H9 (cell line): ENCODE measurements at regions not wholly inside any gene's neighbourhood (a gene's known extent, or its start where the extent isn't known, plus 50 kb on each side); places are given as distances from the start of the nearest gene placed in this dataset.

ENCODE experiments used
- DNase-seq: peaks from one replicate; pipeline ENCODE4 v3.0.0-alpha.2; 2017
- H2AFZ ChIP-seq: one replicate; pipeline ENCODE4 v1.6.1; 2013; ENCODE audit warnings: mild to moderate bottlenecking, low read length, control low read depth, moderate library complexity
- H2AK5ac ChIP-seq: 2 replicates; pipeline ENCODE4 v1.6.1; 2013; ENCODE audit warnings: low read length, control low read depth, mixed read lengths; ENCODE audit not compliant: insufficient read length
- H2BK120ac ChIP-seq: one replicate; pipeline ENCODE4 v1.6.1; 2013; ENCODE audit warnings: low read depth, mild to moderate bottlenecking, low read length, control low read depth, inconsistent platforms; ENCODE audit not compliant: poor library complexity, severe bottlenecking
- H2BK12ac ChIP-seq: 2 replicates; pipeline ENCODE4 v1.6.1; 2013; ENCODE audit warnings: low read length, control low read depth, mixed read lengths, low read depth; ENCODE audit not compliant: insufficient read length
- H2BK15ac ChIP-seq: 2 replicates; pipeline ENCODE4 v1.6.1; 2013; ENCODE audit warnings: low read depth, low read length, control low read depth
- H2BK20ac ChIP-seq: one replicate; pipeline ENCODE4 v1.6.1; 2013; ENCODE audit warnings: low read depth, mild to moderate bottlenecking, low read length, control low read depth, inconsistent platforms; ENCODE audit not compliant: poor library complexity, severe bottlenecking
- H2BK5ac ChIP-seq: 2 replicates; pipeline ENCODE4 v1.6.1; 2013; ENCODE audit warnings: low read length, control low read depth, mixed read lengths; ENCODE audit not compliant: insufficient read length
- H3K14ac ChIP-seq: 2 replicates; pipeline ENCODE4 v1.6.1; 2013; ENCODE audit warnings: low read length, control low read depth; ENCODE audit not compliant: insufficient read depth
- H3K18ac ChIP-seq: 2 replicates; pipeline ENCODE4 v1.6.1; 2013; ENCODE audit warnings: low read depth, mild to moderate bottlenecking, mixed read lengths, low read length, control low read depth; ENCODE audit not compliant: insufficient read length
- H3K23ac ChIP-seq: 2 replicates; pipeline ENCODE4 v1.6.1; 2013; ENCODE audit warnings: low read length, control low read depth, mixed read lengths, low read depth; ENCODE audit not compliant: insufficient read length
- H3K23me2 ChIP-seq: 2 replicates; pipeline ENCODE4 v1.6.1; 2013; ENCODE audit warnings: low read depth, mild to moderate bottlenecking, mixed read lengths, low read length, control low read depth; ENCODE audit not compliant: insufficient read length, poor library complexity, severe bottlenecking
- H3K27ac ChIP-seq: 2 replicates; pipeline ENCODE4 v1.5.1; 2013; ENCODE audit warnings: low read length, control low read depth, mixed read lengths, low read depth; ENCODE audit not compliant: insufficient read length
- H3K27me3 ChIP-seq: 2 replicates; pipeline ENCODE4 v1.6.1; 2013; ENCODE audit warnings: low read length, control low read depth, inconsistent platforms; ENCODE audit not compliant: insufficient read depth
- H3K4ac ChIP-seq: 2 replicates; pipeline ENCODE4 v1.6.1; 2013; ENCODE audit warnings: low read depth, mild to moderate bottlenecking, control low read depth, inconsistent platforms, low read length, moderate library complexity
- H3K4me1 ChIP-seq: 2 replicates; pipeline ENCODE4 v1.6.1; 2013; ENCODE audit warnings: low read length, control low read depth, inconsistent platforms; ENCODE audit not compliant: insufficient read depth
- H3K4me2 ChIP-seq: 2 replicates; pipeline ENCODE4 v1.6.1; 2013; ENCODE audit warnings: low read length, control low read depth, mixed read lengths; ENCODE audit not compliant: insufficient read length, insufficient read depth
- H3K56ac ChIP-seq: 2 replicates; pipeline ENCODE4 v1.6.1; 2013; ENCODE audit warnings: low read depth, mild to moderate bottlenecking, mixed read lengths, low read length, control low read depth; ENCODE audit not compliant: insufficient read length
- H3K79me1 ChIP-seq: 2 replicates; pipeline ENCODE4 v1.6.1; 2013; ENCODE audit warnings: low read depth, mild to moderate bottlenecking, moderate library complexity, low read length, control low read depth, inconsistent platforms; ENCODE audit not compliant: insufficient read depth, poor library complexity, severe bottlenecking
- H3K79me2 ChIP-seq: 2 replicates; pipeline ENCODE4 v1.6.1; 2013; ENCODE audit warnings: low read length, control low read depth, inconsistent platforms; ENCODE audit not compliant: insufficient read depth
- H3K9ac ChIP-seq: 2 replicates; pipeline ENCODE4 v1.6.1; 2013; ENCODE audit warnings: low read length, control low read depth, mixed read lengths; ENCODE audit not compliant: insufficient read length; ENCODE audit errors: extremely low read depth
- H3K9me3 ChIP-seq: one replicate; pipeline ENCODE4 v1.6.1; 2013; ENCODE audit warnings: low read depth, low read length, inconsistent platforms; ENCODE audit not compliant: control insufficient read depth
- H3T11ph ChIP-seq: one replicate; pipeline ENCODE4 v1.6.1; 2013; ENCODE audit warnings: mild to moderate bottlenecking, low read length, control low read depth, inconsistent platforms
- H4K20me1 ChIP-seq: one replicate; pipeline ENCODE4 v1.6.1; 2013; ENCODE audit not compliant: control insufficient read depth, insufficient read length, insufficient read depth
- H4K5ac ChIP-seq: 2 replicates; pipeline ENCODE4 v1.6.1; 2013; ENCODE audit warnings: low read depth, mild to moderate bottlenecking, mixed read lengths, low read length, control low read depth; ENCODE audit not compliant: insufficient read length
- H4K8ac ChIP-seq: replicated peaks from 2 replicates; pipeline ENCODE4 v1.6.1; 2013; ENCODE audit warnings: low read length, control low read depth, mixed read lengths, low read depth; ENCODE audit not compliant: insufficient read length
- H4K91ac ChIP-seq: 2 replicates; pipeline ENCODE4 v1.6.1; 2013; ENCODE audit warnings: low read depth, mild to moderate bottlenecking, moderate library complexity, mixed read lengths, low read length, control low read depth; ENCODE audit not compliant: insufficient read length
- H3K27ac Mint-ChIP-seq, 3 experiments: 2 replicates in 2 of 3; 3 replicates in 1 of 3; pipeline ENCODE4 v1.8.0; 2020 to 2021; ENCODE audit warnings: mixed read lengths in 3 of 3, mild to moderate bottlenecking in 1 of 3, moderate library complexity in 1 of 3
- H3K27me3 Mint-ChIP-seq: 2 replicates; pipeline ENCODE4 v1.8.0; 2021; ENCODE audit warnings: low read depth, mild to moderate bottlenecking, moderate library complexity, mixed read lengths
- H3K36me3 Mint-ChIP-seq, 3 experiments: 2 replicates in 2 of 3; 3 replicates in 1 of 3; pipeline ENCODE4 v1.8.0; 2020 to 2021; ENCODE audit warnings: low read depth in 3 of 3, mixed read lengths in 3 of 3; ENCODE audit not compliant: insufficient read depth in 1 of 3
- H3K4me1 Mint-ChIP-seq, 2 experiments: 2 replicates each; pipeline ENCODE4 v1.8.0; 2020; ENCODE audit warnings: mixed read lengths in 2 of 2
- H3K4me3 Mint-ChIP-seq, 2 experiments: 2 replicates in 1 of 2; 3 replicates in 1 of 2; pipeline ENCODE4 v1.8.0; 2020 to 2021; ENCODE audit warnings: mild to moderate bottlenecking in 2 of 2, mixed read lengths in 2 of 2, moderate library complexity in 1 of 2
- H3K9me3 Mint-ChIP-seq, 2 experiments: 2 replicates in 1 of 2; 3 replicates in 1 of 2; pipeline ENCODE4 v1.8.0; 2020; ENCODE audit warnings: mild to moderate bottlenecking in 2 of 2, mixed read lengths in 2 of 2, moderate library complexity in 1 of 2
- WGBS: extraction: QIAGEN DNeasy Blood & Tissue Kit; methylation state at CpG from one replicate; pipeline ENCODE4 v1.1.7; 2013; ENCODE audit warnings: missing lambda C conversion rate, low lambda C conversion rate, mixed read lengths; ENCODE audit not compliant: insufficient read length; ENCODE audit errors: extremely low coverage; 5-methylcytosine and 5-hydroxymethylcytosine counted together
- TF ChIP-seq, protein P1 (sequence below): fragments of 200-600 bp; sonication (generic); conservative IDR thresholded peaks from 3 replicates; pipeline ENCODE4 v1.8.0; 2021; ENCODE audit warnings: antibody characterized with exemption, mild to moderate bottlenecking

DNA sequence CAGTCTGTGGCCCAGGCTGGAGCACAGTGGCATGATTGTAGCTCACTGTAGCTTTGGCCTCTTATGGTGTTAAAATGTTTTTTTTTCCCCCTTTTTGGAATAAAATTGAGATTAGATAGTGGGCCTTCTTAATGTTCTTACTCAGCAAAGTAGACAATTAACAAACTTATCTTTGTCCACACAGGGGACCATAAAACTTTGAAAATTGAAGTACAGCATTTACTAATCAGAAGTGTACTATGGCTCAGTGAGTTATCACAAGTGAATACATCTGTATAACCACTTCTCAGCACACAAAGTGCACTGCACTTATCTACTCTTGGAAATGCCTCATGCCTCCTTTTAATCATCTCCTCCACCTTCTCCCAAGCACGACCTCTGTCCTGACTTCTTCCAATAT, 218.9 kb downstream of the PRDM2 start:
- peaks cover 1 to 9% (median 7%) of the 10 kb centered on the region in 3 experiments; a peak in 5 of 7 replicates for H3K36me3 Mint-ChIP-seq

More for the DNA sequence above, 218.9 kb downstream of the PRDM2 start:
- Mint-ChIP-seq H3K4me1 (peaks cover 4 to 5% of the 10 kb centered on the region in 2 experiments), H3K4me3 (no peak overlapping the region), H3K27ac (no peak overlapping the region), H3K9me3 (peaks cover 8 to 12% of the 10 kb centered on the region in 2 experiments), H3K27me3 (peaks cover 7% of the 10 kb centered on the region)
- no CpG with 5 or more reads among the region's 1 CpG for WGBS
- no peak overlapping the region for H3K27ac ChIP-seq
- DNase-seq = no peak
- no peaks in the 10 kb centered on the region for H3K79me1 ChIP-seq
- no peaks in the 10 kb centered on the region for H3K23me2 ChIP-seq
- no peak overlapping the region for H3K23ac ChIP-seq
- H3K56ac ChIP-seq = no peak overlapping the region
- no peaks in the 10 kb centered on the region for H3K27me3 ChIP-seq
- no peak overlapping the region for H3K18ac ChIP-seq
- no peak overlapping the region for H2BK12ac ChIP-seq
- no peaks in the 10 kb centered on the region for H3K4me1 ChIP-seq
- H3K79me2 ChIP-seq = no peaks in the 10 kb centered on the region
- no peak overlapping the region for H3T11ph ChIP-seq
- H2AK5ac ChIP-seq = no peak overlapping the region
- no peak overlapping the region for H3K9ac ChIP-seq
- no peak overlapping the region for H2AFZ ChIP-seq
- no peak overlapping the region for H4K8ac ChIP-seq
- no peaks in the 10 kb centered on the region for H4K20me1 ChIP-seq
- H2BK15ac ChIP-seq = no peak overlapping the region
- no peak overlapping the region for H2BK120ac ChIP-seq
- H2BK5ac ChIP-seq = no peak overlapping the region
- TF ChIP-seq, protein P1, sequence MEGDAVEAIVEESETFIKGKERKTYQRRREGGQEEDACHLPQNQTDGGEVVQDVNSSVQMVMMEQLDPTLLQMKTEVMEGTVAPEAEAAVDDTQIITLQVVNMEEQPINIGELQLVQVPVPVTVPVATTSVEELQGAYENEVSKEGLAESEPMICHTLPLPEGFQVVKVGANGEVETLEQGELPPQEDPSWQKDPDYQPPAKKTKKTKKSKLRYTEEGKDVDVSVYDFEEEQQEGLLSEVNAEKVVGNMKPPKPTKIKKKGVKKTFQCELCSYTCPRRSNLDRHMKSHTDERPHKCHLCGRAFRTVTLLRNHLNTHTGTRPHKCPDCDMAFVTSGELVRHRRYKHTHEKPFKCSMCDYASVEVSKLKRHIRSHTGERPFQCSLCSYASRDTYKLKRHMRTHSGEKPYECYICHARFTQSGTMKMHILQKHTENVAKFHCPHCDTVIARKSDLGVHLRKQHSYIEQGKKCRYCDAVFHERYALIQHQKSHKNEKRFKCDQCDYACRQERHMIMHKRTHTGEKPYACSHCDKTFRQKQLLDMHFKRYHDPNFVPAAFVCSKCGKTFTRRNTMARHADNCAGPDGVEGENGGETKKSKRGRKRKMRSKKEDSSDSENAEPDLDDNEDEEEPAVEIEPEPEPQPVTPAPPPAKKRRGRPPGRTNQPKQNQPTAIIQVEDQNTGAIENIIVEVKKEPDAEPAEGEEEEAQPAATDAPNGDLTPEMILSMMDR = no peak
- no peaks in the 10 kb centered on the region for H3K9me3 ChIP-seq
- no peak overlapping the region for H2BK20ac ChIP-seq
- H3K4ac ChIP-seq = no peak overlapping the region
- H4K5ac ChIP-seq = no peak overlapping the region
- H3K14ac ChIP-seq = no peak overlapping the region
- H3K4me2 ChIP-seq = no peak overlapping the region
- no peak overlapping the region for H4K91ac ChIP-seq
